CD14-positive monocyte (primary cell): ENCODE measurements at regions not wholly inside any gene's neighbourhood (a gene's known extent, or its start where the extent isn't known, plus 50 kb on each side); places are given as distances from the start of the nearest gene placed in this dataset.

Experiments
- DNase-seq, 3 donors: peaks; one replicate each; pipeline ENCODE4 v3.0.0-alpha.2; 2011 to 2022
- H2AFZ ChIP-seq: 2 replicates; pipeline ENCODE4 v1.6.0; 2012; ENCODE audit warnings: mild to moderate bottlenecking, low read depth, low read length, inconsistent platforms; ENCODE audit not compliant: insufficient read depth, poor library complexity, severe bottlenecking
- H3K27ac ChIP-seq, 2 donors: 1 replicate in 1 of 2; 2 replicates in 1 of 2; pipeline ENCODE4 v1.5.1; 2012 to 2013; ENCODE audit warnings: low read length in 2 of 2, control low read depth in 1 of 2, inconsistent platforms in 1 of 2, low read depth in 1 of 2, mild to moderate bottlenecking in 1 of 2
- H3K27me3 ChIP-seq, 2 donors: one replicate each; pipeline versions ENCODE4 v1.6.0 to v1.6.1; 2011 to 2013; ENCODE audit warnings: low read length in 2 of 2; ENCODE audit not compliant: control insufficient read depth in 2 of 2, insufficient read depth in 2 of 2
- H3K36me3 ChIP-seq, 2 donors: replicated peaks in 1 of 2; 1 replicate in 1 of 2; 2 replicates in 1 of 2; pipeline versions ENCODE4 v1.5.1 to v1.6.1; 2012 to 2013; ENCODE audit warnings: low read length in 2 of 2, control low read depth in 1 of 2, inconsistent platforms in 1 of 2, mild to moderate bottlenecking in 1 of 2; ENCODE audit not compliant: insufficient read depth in 2 of 2, control insufficient read depth in 1 of 2
- H3K4me1 ChIP-seq, 2 donors: 1 replicate in 1 of 2; 2 replicates in 1 of 2; pipeline versions ENCODE4 v1.5.1 to v1.6.1; 2012 to 2013; ENCODE audit warnings: low read length in 2 of 2, control low read depth in 1 of 2, inconsistent platforms in 1 of 2, mild to moderate bottlenecking in 1 of 2, moderate library complexity in 1 of 2; ENCODE audit not compliant: insufficient read depth in 2 of 2, control insufficient read depth in 1 of 2
- H3K4me2 ChIP-seq: replicated peaks from 2 replicates; pipeline ENCODE3; 2012; ENCODE audit warnings: low read length, moderate library complexity, mild to moderate bottlenecking; ENCODE audit not compliant: poor library complexity, severe bottlenecking; ENCODE audit errors: extremely low read depth
- H3K4me3 ChIP-seq, 3 experiments: fragments of 200-600 bp in 1 of 3; sonication (generic) in 1 of 3; replicated peaks in 1 of 3; 1 replicate in 2 of 3; 2 replicates in 1 of 3; pipeline ENCODE4 v1.5.1; 2011 to 2013; ENCODE audit warnings: low read length in 3 of 3, mild to moderate bottlenecking in 3 of 3, control low read depth in 2 of 3, low read depth in 2 of 3, inconsistent platforms in 1 of 3, moderate library complexity in 1 of 3
- H3K79me2 ChIP-seq: 2 replicates; pipeline ENCODE4 v1.6.0; 2012; ENCODE audit warnings: mild to moderate bottlenecking, control low read depth, inconsistent platforms, low read length, moderate library complexity; ENCODE audit not compliant: insufficient read depth
- H3K9ac ChIP-seq: 2 replicates; pipeline ENCODE4 v1.6.0; 2017; ENCODE audit warnings: low read length, mild to moderate bottlenecking; ENCODE audit not compliant: insufficient read depth, poor library complexity, severe bottlenecking
- H3K9me3 ChIP-seq, 2 donors: replicated peaks in 1 of 2; 1 replicate in 1 of 2; 2 replicates in 1 of 2; pipeline versions ENCODE4 v1.5.1 to v1.6.1; 2012 to 2013; ENCODE audit warnings: low read length in 2 of 2, control low read depth in 1 of 2; ENCODE audit not compliant: control insufficient read depth in 1 of 2, insufficient read depth in 1 of 2
- H4K20me1 ChIP-seq: 2 replicates; pipeline ENCODE4 v1.6.0; 2012; ENCODE audit warnings: mild to moderate bottlenecking, low read length, control low read depth, moderate library complexity; ENCODE audit not compliant: insufficient read depth
- H3K27ac Mint-ChIP-seq, 7 donors: one replicate each; pipeline ENCODE4 v1.8.0; 2020; ENCODE audit warnings: mild to moderate bottlenecking in 7 of 7, mixed read lengths in 7 of 7, moderate library complexity in 6 of 7, inconsistent platforms in 2 of 7
- H3K27me3 Mint-ChIP-seq, 3 donors: one replicate each; pipeline ENCODE4 v1.8.0; 2021 to 2022; ENCODE audit warnings: low read depth in 3 of 3, mild to moderate bottlenecking in 3 of 3, mixed read lengths in 3 of 3, moderate library complexity in 3 of 3, inconsistent platforms in 1 of 3
- H3K36me3 Mint-ChIP-seq, 2 donors: one replicate each; pipeline ENCODE4 v1.8.0; 2020; ENCODE audit warnings: mixed read lengths in 2 of 2, inconsistent platforms in 1 of 2, mild to moderate bottlenecking in 1 of 2
- H3K4me1 Mint-ChIP-seq: one replicate; pipeline ENCODE4 v1.8.0; 2020; ENCODE audit warnings: mild to moderate bottlenecking, mixed read lengths
- H3K4me3 Mint-ChIP-seq, 2 donors: one replicate each; pipeline ENCODE4 v1.8.0; 2020; ENCODE audit warnings: mild to moderate bottlenecking in 2 of 2, mixed read lengths in 2 of 2, moderate library complexity in 1 of 2
- H3K9me3 Mint-ChIP-seq, 7 donors: one replicate each; pipeline ENCODE4 v1.8.0; 2020 to 2022; ENCODE audit warnings: mixed read lengths in 7 of 7, mild to moderate bottlenecking in 6 of 7, moderate library complexity in 6 of 7, inconsistent platforms in 2 of 7
- CTCF ChIP-seq: fragments of 200-600 bp; IDR thresholded peaks from one replicate; pipeline ENCODE4 v1.8.0; 2022; ENCODE audit warnings: antibody characterized with exemption, mild to moderate bottlenecking
- WGBS: methylation state at CpG from one replicate; pipeline ENCODE4 v1.1.5; 2013; ENCODE audit warnings: missing lambda C conversion rate; ENCODE audit not compliant: insufficient coverage; 5-methylcytosine and 5-hydroxymethylcytosine counted together
- intact Hi-C, 2 donors: fragments of 100-400 bp; cut with micrococcal nuclease; formaldehyde crosslinking; loops; one replicate each; pipeline versions ENCODE4 v1.15.0 to v1.15.1; 2023

- Histone ChIP-seq H3K4me1 (no peaks in the 10 kb centered on the region), H3K79me2 (no peaks in the 10 kb centered on the region), H3K27me3 (no peaks in the 10 kb centered on the region), H3K36me3 (peaks cover 32 to 59% of the 10 kb centered on the region in 2 donors), H3K4me3 (no peak overlapping the region), H3K9me3 (no peaks in the 10 kb centered on the region), H2AFZ (no peak overlapping the region), H3K9ac (no peak overlapping the region), H3K27ac (no peak overlapping the region), H4K20me1 (peaks cover 9% of the 10 kb centered on the region), H3K4me2 (no peak overlapping the region)
- 95% methylated on average over 13 of the region's 15 CpGs for WGBS
- peaks cover 0 to 7% (median 0%) of the 10 kb centered on the region in 7 donors for H3K9me3 Mint-ChIP-seq
- no peak overlapping the region for H3K4me3 Mint-ChIP-seq
- no peaks in the 10 kb centered on the region for H3K27me3 Mint-ChIP-seq
- H3K4me1 Mint-ChIP-seq = no peaks in the 10 kb centered on the region
- DNase-seq = no peak
- peak overlapping the region in 1 of 7 donors; percentile 58 for H3K27ac Mint-ChIP-seq
- intact Hi-C loops = no loop called here
- no peak for TF ChIP-seq CTCF
- peaks cover 56 to 68% of the 10 kb centered on the region in 2 donors for H3K36me3 Mint-ChIP-seq
Observed at GRCh38 chr14:71684323-71684722, 247.9 kb upstream of the RGS6 start.

GRCh38 chr14:71686677-71687076 is 245.6 kb upstream of the RGS6 start:
- Mint-ChIP-seq H3K9me3 (peaks cover 0 to 10% (median 2%) of the 10 kb centered on the region in 7 donors), H3K4me1 (peaks cover 4% of the 10 kb centered on the region), H3K36me3 (peaks cover 69 to 75% of the 10 kb centered on the region in 2 donors), H3K4me3 (no peak overlapping the region), H3K27me3 (no peaks in the 10 kb centered on the region), H3K27ac (no peak overlapping the region)
- intact Hi-C loops = no loop called here
- H3K79me2 ChIP-seq = no peaks in the 10 kb centered on the region
- no peak for DNase-seq
- no peak for TF ChIP-seq CTCF
- no peak overlapping the region for H3K4me3 ChIP-seq
- H3K4me1 ChIP-seq = no peaks in the 10 kb centered on the region
- no CpG with 5 or more reads among the region's 5 CpGs for whole genome bisulfite sequencing
- no peak overlapping the region for H3K27ac ChIP-seq
- H3K36me3 ChIP-seq = peaks cover 45 to 82% of the 10 kb centered on the region in 2 donors
- H3K27me3 ChIP-seq = no peaks in the 10 kb centered on the region
- H4K20me1 ChIP-seq = peaks cover 9% of the 10 kb centered on the region
- H2AFZ ChIP-seq = no peak overlapping the region
- no peak overlapping the region for H3K9ac ChIP-seq
- no peak overlapping the region for H3K4me2 ChIP-seq
- H3K9me3 ChIP-seq = no peaks in the 10 kb centered on the region
